ENCODE measurements at regions not wholly inside any gene's neighbourhood (a gene's known extent, or its start where the extent isn't known, plus 50 kb on each side); places are given as distances from the start of the nearest gene placed in this dataset.
"Not testable (repeated sequence)": the region's sequence is repeated elsewhere in the genome, so short reads cannot be mapped to it uniquely, and the experiment has no call there.

- no peak for DNase-seq (ENCODE audit: low spot score)
Measured at GRCh38 chr9:18023332-18023731, 444.5 kb downstream of the SH3GL2 start.

- DNase-seq (ENCODE audit: low spot score) = no peak
Measured at GRCh38 chr9:18032636-18033035, 441.3 kb upstream of the ADAMTSL1 start.

- DNase-seq (ENCODE audit: low spot score) = no peak
Measured at GRCh38 chr9:18036422-18037187, 437.3 kb upstream of the ADAMTSL1 start.

DNA sequence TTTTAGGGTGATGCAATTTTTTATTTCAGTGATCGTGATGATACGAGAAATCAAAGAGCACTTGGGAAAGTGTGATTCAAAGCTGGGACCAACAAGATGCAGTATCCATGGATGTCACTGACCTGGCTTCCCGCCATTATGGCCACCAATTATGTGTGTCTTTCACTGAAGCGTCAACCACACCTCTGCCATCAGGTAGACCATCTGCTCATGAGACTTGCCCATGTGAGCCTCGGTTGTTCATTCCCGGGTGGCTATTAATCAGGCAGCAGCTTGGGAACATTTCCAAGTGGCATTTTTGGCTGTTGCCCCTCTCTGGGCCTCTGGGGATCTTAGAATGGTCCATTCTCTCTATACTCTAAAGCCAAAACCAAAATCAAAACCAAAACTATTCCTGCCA, 436.0 kb upstream of the ADAMTSL1 start:
- DNase-seq (ENCODE audit: low spot score) = no peak

DNA sequence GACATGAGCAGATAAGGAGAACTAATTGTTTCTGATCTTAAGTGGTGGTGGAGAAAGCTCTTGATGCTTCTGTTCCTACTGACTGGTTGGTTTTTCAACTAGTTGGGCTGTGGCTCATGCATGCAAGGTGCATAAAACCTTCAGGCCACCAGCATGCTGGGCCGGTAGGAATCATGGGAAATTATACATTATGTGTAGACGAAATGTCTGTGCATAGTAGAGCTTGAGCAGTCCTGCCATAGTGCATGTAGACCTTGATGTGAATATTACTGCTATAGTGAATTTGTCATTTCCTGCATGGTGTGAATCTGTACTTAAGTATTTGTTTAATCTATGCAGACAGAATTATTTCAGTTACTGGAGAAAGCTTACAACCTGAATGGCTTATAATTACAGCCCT, 433.6 kb upstream of the ADAMTSL1 start:
- DNase-seq (ENCODE audit: low spot score) = no peak

- no peak for DNase-seq (ENCODE audit: low spot score)
Measured at GRCh38 chr9:18043978-18044377, 430.0 kb upstream of the ADAMTSL1 start.

DNA sequence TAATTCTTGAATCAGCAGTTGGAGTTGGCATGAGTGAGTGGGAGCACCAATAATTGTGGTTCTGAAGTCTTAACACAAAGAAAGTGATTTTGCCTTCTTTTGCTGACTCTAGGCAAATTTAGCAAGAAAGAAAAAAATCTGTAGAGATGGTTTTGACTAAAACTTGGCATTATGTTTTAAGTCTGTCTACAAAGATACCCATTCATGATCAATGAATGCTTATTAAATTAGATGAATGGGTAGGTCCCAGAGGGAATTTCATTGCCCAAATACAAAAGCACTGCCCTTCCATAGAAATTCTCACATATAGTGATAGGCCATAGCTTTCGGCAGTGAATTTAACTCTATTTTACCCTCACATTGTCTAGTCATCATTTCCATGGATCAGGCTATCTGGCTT, 428.6 kb upstream of the ADAMTSL1 start:
- no peak for DNase-seq (ENCODE audit: low spot score)

DNA sequence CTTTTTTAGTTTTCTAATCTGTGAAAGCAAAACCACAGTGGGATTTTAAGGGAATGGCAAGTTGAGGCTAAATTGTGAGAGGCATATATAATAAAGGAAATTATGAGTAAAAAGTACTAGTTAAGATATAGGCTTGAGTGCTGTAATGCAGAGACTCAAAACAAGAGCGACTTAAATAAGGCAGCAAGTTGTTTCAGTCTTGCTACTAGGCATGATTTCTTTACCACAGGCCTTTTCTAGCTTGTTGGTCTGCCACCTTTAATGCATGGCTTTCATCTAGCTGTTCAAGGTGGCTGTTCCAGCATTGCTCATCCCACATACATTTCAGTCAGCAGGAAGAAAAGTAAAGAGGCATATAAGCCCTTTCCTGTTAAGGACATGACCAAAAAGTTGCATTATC, 427.9 kb upstream of the ADAMTSL1 start:
- no peak for DNase-seq (ENCODE audit: low spot score)

- DNase-seq (ENCODE audit: low spot score) = no peak
Measured at GRCh38 chr9:18051638-18052037, 422.3 kb upstream of the ADAMTSL1 start.

DNA sequence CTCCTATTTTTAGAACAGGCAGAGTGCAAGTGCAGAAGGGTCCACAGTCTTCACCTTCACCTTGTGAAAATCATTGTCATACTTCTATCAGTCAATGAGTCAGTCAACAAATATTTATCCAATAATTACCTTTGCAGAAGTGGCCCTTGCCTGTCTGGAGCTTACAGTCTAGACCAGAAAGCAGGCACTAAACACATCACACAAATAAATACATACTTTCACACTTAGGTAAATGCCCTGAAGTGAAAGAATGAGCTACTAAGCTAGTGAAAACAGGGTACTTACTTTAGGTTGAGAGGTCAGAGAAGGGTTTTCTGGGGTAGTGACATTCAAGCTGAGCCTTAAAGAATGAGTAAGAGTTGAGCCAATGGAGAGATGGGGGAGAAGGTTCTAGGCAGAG, 421.9 kb upstream of the ADAMTSL1 start:
- DNase-seq (ENCODE audit: low spot score) = no peak

DNA sequence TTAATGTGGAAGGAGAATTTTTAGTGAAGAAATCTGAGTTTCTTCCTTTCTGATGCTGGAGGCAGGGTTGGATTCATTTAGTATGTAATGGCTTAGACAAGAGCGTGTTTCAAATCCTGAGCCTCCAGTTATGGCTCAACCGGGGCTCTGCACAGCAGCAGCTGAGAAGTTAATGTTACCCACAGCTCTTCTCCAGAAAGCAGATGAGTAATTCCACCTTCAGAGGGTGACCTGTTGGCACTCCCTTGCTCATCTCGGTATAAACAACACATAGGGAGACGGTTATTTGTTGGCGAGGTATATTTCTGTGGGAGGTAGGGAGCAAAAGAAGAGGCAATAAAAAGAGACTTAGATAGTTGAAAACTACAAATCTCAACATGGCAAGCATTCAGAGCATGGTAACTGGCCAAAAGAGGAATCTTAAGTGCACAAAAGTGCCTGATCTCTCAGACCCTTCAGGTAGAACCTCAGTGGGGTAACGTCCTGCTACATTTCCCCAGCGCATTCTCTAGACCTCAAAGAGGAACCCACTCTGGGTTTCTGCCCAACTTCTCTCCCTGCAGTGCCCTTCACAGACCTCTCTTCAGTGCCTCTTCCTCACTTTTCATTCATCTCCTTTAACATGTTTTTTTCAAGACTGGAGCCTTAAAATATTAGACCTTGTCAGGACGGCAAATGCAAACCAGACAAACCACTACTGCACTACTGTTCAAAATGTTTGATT, 417.5 kb upstream of the ADAMTSL1 start:
- no peak for DNase-seq (ENCODE audit: low spot score)

GRCh38 chr9:18056993-18057369, 417.0 kb upstream of the ADAMTSL1 start:
- DNase-seq (ENCODE audit: low spot score) = no peak

DNA sequence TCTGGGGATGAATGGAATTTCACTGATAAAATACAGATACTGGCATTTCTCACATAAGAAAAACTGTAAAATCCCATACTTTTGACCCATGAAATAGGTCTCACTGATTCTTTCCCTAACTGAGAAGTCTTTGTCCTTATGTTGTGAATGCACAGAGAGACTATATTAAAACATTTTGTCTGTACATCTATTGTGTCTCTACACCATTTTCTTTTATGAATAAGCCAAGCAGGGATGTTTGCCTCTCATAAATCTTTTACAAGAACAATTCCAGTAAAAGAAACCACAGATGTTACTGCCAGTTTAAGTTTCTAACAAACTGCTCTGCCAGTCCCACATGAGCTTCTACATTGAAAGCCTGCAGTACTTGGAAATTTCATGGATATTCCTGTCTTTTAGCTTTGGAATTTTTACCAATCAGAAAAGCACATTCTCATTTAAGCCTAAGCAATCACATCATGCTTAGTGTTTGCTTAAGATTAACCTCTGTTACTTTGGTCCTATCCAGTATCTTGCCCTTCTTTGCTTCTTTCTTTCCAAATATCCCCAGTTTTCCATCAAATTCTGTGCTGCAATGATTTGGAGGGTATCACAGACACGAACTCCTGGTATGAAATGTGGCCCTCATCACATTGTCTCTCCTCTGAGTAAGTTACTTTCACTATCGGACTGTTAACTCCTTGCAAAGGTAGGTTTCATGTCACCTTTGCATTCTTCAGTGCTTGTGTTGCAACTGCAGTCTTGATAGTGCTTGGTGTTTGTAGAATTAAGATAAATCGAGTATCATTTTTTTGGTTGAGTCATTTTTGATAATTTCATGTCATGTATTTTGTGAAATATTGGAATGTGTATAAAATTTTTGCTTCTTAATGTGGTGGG, 415.1 kb upstream of the ADAMTSL1 start:
- no peak for DNase-seq (ENCODE audit: low spot score)

- no peak for DNase-seq (ENCODE audit: low spot score)
Measured at GRCh38 chr9:18059447-18059846, 414.5 kb upstream of the ADAMTSL1 start.

- no peak for DNase-seq (ENCODE audit: low spot score)
Measured at GRCh38 chr9:18060269-18060934, 413.6 kb upstream of the ADAMTSL1 start.

- DNase-seq (ENCODE audit: low spot score) = no peak
Measured at GRCh38 chr9:18061332-18061731, 412.6 kb upstream of the ADAMTSL1 start.

DNA sequence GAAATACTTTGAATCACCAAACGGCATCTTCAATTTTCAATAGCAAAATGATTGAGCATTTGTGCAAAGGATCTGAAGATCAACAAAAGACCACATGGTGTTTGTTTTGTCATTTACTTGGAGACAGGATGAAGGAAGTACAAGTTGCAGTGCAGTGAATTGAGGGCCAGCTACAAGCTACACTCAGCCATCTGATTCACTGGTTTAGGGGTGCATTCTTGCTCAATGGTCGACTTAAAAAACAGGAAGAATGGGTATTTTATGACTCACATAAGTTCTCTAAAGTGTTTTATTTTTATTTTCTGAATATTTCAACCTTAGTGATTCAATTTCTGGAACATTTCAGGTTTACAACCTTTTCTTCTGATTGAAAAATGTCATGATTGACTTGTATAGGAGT, 412.1 kb upstream of the ADAMTSL1 start:
- DNase-seq (ENCODE audit: low spot score) = no peak

DNA sequence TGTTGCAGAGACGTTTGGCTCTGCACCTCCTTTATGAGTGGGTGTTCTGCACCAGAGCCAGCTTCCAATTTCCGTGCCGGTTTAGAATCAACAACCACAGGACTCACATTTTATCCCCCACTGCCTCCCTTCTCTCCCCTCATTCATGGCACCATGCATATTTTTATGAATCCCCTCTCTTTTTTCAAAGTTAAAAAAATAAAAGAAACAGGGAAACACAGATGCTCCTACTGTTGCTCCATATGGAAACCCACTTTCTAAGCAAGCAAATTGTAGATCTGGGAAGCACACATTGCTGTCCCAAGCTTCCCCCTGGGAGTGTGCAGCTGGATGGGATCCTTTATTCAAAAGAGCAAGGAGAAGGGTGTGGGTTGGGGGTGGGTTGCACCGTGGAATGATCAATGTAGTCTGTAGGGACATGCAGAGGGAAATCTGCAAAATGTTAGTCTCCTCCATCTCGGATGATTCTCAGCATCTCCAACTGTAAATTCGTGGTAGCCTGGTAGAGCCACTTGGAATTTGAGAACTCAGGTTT, 410.0 kb upstream of the ADAMTSL1 start:
- DNase-seq (ENCODE audit: low spot score) = no peak

DNA sequence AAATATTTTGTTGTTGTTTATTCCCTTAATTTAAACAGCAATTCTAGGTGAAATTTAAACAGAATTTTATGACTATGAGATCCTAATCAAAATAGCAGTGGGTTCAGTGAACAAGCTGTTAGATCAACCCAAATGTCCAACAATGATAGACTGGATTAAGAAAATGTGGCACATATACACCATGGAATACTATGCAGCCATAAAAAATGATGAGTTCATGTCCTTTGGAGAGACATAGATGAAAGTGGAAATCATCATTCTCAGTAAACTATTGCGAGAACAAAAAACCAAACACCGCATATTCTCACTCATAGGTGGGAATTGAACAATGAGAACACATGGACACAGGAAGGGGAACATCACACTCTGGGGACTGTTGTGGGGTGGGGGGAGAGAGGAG, 407.3 kb upstream of the ADAMTSL1 start:
- DNase-seq (ENCODE audit: low spot score) = not testable (repeated sequence)

- no peak for DNase-seq (ENCODE audit: low spot score)
Measured at GRCh38 chr9:18067548-18068120, 406.3 kb upstream of the ADAMTSL1 start.

DNA sequence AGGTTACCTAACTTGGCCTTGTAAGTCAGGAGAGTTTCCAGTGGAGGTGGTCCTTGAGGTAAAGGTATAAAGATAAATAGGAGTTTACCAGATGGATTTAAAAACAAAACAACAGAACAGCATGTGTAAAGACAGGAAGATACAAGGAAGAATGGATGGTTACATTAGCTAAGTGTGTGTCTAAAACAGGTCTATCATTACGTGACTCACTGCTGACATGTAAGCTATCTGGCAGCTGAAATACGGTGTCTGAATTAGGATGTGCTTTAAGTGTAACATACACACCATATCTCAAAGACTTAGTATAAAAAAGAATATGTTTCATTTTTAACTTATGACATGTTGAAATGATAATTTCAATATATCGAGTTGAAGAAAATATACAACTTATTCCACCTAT, 405.1 kb upstream of the ADAMTSL1 start:
- no peak for DNase-seq (ENCODE audit: low spot score)
